CD4-positive, alpha-beta T cell treated with Interleukin-15 for 1 hour (primary cell): ENCODE measurements at regions not wholly inside any gene's neighbourhood (a gene's known extent, or its start where the extent isn't known, plus 50 kb on each side); places are given as distances from the start of the nearest gene placed in this dataset.

ENCODE experiments used
- DNase-seq: peaks from one replicate; pipeline ENCODE4 v3.0.0-alpha.2; 2020

DNA sequence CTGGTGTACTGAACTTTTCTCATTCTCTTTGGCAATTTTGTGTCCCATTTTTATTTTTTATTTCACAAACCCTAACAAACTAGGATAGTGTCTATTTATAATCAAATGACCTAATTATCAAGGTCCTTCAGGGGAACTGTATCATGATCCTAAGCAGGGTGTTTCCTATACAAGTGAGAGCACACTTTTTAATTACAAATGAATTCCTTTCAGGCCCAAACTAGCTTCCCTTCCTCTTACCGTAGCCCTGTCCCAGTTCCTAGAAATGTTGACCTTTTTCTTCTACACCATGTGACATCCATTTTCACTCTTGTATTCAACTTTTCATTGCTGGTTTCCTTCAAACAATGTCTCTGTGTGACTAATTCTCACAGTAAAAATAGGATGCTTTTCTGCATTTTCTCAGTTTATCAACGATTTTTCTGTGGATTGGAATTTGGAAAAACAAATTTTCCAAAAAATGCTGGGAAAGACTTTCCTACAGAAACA, 411.4 kb downstream of the CCDC91 start:
- no peak for DNase-seq

DNA sequence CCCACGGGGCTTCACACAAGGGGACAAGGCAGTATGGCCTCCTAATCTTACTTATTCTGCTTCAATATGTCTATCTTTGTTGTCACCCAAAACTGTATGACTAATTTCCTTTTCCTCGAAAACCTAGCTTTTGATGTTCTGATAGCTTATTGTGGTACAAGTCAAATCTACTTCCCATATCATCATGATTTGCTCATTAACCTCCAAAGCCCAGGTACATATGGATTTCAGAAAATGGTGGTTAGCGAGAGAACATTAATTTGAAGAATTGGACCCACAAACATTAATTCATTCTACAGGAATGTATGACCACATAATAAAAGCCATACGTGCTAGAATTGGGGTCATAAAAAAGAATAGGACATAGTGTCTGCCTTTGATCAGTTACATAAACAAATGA, 412.5 kb downstream of the CCDC91 start:
- no peak for DNase-seq

DNA sequence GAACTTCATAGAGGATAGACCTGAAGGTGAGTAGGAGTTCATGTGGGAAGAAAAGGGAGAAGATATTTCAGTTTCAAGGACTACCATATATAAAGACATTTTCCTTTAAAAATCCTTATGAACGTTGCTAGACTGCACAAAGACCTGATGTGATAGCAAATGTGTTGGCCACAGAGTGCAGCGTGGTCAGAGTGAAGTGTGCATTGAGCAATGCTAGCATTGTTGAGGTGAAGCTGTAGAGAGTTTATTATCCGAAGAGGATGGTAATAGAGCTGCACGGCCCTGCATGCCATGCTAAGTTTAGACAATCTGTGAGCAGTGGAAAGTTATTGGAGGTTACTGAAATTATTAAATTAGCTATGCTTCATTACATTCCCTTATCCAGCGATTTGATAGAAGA, 413.0 kb downstream of the CCDC91 start:
- DNase-seq = no peak

DNA sequence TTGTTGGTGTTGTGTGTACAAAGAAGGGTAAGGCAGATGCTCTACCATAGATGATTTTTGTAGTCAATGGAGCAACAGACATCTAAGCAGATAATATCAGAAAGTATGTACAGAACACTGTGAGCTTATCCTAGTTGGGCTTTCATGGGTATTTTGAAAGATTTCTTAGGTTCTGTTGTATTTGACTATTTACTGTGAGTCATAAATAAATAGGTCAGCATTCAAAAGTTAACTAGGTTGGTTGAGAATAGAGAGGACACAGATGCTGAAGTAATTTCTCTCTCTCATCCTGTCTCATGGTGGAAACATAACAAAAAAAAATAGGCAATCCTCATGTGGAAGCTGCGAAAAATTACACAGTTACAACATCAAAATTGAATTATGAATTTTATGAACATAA, 413.5 kb downstream of the CCDC91 start:
- DNase-seq = no peak

DNA sequence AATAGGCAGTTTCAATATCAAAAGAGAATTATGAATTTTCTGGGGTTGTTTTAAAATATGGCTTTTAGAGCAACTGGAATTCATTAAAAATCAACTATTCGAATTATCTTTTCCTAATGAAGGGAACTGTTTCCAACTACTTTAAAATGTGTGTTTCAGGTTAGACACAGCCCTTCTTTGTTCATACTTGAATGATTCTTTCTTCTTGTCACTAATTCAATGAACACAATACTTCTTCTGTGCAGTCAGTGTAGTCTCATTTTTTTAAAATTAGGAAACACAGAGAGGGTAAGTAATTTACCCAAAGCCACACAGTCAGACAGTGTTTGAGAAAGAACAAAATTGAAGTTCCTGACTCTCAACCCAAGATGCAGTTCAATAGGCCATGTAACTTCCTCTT, 414.0 kb downstream of the CCDC91 start:
- DNase-seq = no peak

DNA sequence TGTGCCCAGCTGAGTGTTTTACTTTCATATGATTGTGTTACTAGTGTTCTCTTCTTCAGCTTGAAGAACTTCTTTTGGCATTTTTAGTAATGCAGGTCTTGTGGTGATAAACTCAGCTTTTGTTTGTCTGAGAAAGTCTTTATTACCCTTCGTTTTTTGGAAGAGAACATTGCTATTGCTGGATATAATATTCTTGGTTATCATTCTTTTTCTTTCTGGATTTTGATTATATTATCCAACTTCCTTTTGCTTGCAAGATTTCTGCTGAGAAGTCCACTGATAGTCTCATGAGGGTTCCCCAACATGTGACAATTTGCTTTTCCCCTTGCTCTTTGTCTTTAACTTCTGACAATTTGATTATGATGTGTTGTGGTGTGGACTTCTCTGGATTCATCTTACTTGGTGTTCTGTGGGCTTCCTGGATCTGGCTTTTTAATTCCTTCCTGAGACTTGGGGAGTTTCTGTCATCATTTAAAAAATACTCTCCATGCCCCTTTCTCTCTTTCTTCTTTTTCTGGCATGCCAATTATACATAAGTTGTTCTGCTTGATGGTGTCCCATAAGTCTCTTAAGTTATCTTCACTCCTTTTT, 416.8 kb downstream of the CCDC91 start:
- no peak for DNase-seq

DNA sequence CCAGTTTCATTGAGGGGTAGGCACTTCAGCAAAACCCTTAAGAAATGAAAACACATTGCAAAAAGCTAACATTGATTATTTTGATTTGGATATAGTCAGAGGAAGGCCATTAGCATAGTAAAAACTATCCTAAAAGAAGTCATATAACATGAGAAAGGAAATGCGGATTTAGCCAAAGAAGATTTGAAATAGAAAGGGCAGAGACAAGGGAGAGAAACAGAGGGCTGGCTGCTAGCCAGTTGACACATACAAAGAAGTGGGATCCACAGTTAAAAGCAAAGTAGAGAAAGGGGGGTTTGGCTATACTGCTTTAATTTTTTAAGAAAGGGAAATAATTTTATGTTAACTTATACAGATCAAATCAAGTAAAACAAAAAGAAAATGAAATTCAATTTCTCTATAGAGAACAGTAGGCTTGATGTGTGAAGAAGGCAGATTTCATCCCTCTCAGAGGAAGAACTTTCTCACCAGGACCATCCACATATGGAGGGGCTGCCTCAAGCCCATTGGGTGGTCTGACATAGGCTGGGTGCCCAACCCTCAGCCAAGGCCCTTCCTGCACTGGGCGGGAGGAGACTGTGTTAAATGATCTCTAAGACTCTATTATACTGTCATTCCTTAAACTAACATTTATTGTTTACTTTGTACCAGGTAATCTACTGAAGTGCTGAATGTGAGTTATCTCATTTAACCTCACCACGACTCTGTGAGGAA, 420.3 kb downstream of the CCDC91 start:
- no peak for DNase-seq

DNA sequence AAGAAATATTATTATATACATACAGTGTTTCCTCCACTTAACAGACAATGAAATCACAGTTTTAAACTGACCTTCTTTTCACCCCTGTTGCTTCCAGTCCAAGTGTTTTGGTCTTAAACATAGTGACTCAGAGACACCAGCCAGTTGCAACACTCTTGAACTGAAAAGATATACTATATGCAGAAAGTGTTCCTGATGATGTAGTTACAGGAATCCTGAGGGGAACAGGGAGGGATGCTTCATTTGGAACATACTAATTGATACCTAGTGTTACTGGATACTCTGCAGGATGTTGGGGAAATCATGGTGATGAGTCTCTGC, 420.8 kb downstream of the CCDC91 start:
- DNase-seq = no peak

DNA sequence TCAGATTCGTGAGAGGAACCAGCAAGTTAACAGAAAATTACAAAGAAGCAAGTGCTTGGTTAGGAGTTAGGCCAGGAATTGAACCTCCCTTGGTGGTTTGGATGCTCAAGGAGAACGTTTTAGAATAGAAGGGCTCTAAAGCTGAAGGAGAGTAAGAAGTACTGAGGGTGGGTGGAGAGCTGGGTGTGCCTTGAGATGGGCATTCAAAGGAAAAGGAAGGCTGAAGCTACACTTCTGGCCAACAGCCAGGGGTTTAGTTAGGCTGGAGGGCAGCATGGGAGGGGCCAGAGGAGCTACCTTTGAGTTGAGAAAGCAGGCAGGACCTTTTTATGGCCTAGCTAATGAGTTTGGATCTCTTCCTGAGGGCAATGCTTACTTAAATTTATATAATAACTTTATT, 421.2 kb downstream of the CCDC91 start:
- DNase-seq = no peak

DNA sequence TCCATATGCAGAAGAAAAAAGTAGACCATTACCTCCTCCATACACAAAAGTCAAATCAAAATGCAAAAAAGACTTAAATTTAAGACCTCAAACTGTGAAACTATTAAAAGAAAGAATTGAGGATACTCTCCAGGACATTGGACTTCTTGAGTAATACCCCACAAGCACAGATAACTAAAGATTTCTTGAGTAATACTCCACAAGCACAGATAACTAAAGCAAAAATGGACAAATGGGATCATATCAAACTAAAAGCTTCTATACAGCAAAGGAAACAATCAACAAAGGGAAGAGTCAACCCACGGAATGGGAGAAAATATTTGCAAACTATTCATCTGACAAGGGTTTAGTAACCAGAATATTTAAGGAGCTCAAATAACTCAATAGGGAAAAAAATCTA, 427.9 kb downstream of the CCDC91 start:
- DNase-seq = no peak

DNA sequence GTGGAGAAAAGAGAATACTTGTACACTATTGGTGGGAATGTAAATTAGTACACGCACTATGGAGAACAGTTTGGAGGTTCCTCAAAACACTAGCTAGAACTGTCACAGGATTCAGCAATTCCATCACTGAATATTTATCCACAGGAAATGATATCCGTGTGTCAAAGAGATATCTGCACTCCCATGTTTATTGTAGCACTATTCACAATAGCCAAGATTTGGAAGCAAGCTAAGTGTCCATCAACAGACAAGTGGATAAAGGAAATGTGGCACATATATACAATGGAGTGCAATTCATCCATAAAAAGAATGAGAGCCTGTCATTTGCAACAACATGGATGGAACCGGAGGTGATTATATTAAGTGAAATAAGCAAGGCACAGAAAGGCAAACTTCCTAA, 428.5 kb downstream of the CCDC91 start:
- DNase-seq = no peak

DNA sequence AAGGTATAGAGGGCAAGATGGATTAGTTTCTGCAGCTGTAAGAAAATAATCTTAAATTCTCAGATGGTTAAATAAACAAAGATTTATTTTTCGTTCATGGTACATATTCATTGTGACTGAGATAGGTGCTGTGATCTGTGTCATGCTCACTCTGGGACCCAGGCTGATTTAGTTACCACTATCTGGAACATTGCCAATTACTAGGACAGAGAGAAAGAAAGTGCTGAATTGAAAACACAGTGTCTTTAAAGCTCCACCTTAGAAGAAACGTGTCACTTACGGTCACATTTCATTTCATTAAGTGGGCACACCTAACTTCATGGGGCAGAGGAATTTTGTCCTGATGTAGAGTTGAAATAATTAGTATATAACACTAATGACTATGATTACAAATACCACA, 430.0 kb downstream of the CCDC91 start:
- DNase-seq = no peak

DNA sequence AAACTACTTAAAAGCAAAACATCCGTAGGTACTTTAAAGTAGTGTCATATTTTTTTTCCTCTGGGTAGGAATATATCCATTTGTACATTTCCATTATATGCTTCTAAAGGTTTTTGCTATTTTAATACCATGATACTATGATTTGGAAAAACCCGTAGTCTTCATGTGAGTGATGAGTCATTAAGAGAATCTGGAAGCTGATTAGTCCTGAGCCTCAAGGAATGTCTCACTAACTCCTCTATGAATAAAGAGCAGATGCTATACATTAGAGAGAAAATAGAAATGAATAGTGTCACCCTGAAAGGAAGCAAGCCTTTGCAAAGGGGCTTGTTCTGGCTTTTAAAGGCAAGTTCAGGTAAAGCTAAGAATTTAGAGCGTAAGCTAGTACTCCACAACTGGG, 432.1 kb downstream of the CCDC91 start:
- DNase-seq = no peak

DNA sequence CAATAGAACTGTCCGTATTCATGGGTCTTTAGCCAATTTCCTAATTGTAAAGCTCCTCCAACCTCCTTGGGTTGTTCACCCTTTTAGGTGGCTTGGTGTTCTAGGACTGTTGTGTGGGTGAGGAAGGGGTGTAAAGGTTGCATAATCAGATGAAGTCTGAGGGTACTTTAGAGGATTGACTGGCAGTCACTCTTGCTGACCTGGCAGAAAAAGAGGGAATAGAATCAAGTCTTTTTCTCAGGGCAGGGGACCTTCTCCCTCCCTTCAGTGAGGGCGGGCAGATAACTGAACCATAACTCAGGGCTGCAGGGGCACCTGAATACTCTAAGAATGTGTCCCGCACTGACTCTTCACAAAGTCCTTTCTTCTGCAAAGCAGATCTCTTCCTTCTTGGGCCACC, 436.2 kb downstream of the CCDC91 start:
- DNase-seq = no peak

DNA sequence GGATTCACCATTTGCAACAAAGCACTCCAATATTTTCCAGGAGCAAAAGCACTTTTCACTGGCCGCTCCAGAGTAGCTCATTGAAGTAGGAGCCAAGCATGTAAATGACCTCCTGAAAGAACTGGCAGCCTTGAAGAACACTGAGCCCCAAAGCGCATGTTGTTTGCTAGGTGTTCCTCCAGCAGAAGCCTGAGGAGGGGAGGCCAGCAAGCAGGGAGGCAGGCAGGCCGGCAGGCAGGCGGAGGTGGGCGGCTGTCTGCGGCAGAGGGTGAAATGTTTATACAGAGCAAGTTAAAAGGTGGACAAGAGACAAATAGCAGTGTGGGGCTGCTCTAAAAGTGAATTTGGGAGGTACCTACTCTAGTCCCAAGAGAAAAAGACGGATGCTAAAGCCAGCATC, 439.4 kb downstream of the CCDC91 start:
- DNase-seq = no peak

DNA sequence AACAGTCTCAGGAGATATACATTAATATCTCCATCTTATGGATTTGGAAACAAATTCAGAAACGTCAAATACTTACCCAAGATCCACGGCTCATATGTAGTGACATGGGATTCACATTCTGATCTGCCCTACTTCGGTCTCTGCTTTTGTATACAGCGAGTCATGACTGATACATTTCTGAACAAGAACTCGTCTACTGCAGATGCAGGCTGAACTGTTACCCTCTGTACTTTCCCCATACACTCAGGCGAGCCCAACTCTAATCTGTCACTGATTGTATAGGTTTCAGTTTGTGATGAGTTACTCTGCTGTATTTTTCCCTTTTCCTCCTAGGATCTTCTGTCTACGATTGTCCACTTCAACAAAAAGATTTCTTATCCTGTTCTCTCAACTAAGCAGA, 441.6 kb downstream of the CCDC91 start:
- DNase-seq = no peak

DNA sequence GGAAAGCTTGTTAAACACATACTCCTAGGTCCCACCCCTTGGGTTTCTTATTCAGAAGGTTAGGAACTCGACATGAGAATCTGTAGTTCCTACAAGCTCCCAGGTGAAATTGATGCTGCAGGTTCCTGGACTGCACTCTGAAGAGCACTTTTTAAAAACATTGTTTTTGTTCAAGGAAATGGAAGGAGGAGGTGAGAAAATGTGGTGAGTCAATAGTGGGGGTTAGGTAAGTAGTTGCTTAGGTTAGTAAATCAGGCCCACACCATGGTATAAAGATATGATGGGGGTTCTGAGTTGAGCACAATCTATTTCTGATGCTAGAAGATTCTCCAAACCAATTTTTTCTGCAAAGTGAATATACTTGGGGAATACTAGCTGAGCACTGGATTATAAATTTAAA, 450.3 kb downstream of the CCDC91 start:
- DNase-seq = no peak

DNA sequence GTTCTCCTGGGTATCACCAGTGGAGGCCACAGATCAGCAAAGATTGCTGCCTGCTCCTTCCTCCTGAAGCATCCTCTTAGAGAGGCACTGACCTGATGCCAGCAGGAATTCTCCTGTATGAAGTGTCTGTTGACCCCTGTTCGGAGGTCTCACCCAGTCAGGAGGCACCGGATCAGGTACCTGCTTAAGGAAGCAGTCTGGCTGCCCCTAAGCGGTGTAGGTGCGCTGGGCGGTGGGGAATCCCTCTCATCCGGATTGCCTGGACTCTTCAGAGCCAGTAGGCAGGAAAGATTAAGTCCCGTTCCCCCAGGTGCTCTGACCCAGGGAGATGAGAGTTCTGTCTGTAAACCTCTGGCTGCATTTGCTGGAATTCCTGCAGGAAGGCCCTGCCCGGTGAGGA, 455.2 kb downstream of the CCDC91 start:
- DNase-seq = no peak

DNA sequence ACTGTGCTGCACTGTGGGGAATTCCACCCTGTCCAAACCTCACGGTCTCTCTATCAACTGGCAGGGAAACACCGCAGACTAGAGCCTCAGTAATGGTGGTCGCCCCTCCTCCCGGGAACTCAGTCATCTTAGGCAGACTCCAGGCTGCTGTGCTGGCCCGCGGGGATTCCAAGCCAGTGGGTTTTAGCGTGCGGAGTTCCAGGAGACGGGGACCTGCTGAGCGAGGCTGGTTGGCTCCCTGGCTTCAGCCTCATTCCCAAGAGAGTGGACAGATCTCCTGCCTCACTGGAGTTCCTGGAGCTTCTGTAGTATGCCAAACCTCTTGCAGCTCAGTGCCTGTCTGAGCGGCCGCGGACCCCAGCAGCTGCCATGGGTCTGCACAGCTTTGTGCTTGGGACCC, 455.6 kb downstream of the CCDC91 start:
- DNase-seq = no peak

DNA sequence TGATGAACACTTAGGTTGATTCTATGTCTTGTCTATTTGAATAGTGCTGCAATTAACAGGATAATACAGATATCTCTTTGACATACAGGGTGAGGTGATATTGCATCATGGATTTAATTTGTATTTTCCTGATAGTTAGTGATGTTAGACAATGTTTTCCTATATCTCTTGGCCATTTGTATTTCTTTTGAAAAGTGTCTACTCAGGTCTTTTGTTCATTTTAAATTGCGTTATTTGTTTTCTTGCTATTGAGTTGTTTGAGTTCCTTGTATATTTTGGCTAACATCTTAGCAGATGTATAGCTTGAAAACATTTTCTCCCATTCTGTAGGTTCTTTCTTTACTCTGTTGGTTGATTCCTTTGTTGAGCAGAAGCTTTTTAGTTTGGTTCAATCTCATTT, 460.6 kb downstream of the CCDC91 start:
- DNase-seq = no peak

DNA sequence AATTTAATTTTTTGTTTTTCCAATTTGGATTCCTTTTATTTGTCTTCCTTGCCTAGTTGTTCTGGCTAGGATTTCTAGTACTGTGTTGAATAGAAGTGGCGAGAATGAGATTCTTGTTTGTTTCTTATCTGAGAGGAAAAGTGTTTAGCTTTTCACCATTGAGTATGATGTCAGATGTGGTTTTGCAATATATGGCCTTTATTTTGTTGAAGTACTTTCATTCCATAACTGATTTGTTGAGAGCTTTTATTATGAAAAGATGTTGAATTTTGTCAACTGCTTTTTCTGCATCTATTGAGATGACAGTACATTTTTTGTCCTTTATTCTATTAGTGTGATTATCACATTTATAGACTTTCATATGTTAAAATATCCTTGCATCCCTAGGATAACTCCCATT, 462.0 kb downstream of the CCDC91 start:
- no peak for DNase-seq

DNA sequence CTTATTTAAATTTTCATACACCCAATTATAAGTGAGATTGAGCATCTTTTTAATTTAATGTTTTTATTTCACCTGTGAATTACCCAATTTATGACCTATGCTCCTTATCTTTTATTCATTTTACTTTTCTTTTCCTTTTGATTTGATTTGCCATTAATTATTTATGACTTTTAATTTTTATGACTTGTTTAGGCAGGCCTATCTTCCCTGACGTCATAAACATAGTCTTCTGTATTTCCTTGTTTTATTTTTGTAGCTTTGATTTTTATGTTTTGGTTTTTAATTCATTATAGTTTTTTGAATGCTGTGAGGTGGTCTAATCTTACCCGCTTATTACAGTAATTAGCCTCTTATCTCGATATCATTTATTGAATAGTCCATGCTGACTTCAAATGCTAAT, 467.1 kb upstream of the FAR2 start:
- DNase-seq = no peak

DNA sequence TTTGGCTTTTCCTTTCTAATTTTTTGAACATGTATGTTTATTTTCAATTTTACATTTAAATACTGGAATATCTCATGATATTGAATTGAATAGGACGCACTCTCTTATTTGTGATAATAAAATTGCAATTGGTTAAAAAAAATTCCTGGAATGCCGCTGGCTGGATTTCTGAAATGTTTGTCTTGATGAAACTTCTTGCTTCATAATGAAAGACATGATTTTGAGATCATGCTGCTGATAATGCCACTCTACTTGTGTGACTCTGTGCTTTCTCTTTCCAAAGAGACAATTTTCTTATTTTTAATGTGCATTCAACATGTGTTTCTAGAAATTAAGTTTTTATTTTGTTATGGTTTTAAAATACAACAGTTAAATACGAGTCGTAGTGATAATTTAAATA, 465.7 kb upstream of the FAR2 start:
- no peak for DNase-seq

DNA sequence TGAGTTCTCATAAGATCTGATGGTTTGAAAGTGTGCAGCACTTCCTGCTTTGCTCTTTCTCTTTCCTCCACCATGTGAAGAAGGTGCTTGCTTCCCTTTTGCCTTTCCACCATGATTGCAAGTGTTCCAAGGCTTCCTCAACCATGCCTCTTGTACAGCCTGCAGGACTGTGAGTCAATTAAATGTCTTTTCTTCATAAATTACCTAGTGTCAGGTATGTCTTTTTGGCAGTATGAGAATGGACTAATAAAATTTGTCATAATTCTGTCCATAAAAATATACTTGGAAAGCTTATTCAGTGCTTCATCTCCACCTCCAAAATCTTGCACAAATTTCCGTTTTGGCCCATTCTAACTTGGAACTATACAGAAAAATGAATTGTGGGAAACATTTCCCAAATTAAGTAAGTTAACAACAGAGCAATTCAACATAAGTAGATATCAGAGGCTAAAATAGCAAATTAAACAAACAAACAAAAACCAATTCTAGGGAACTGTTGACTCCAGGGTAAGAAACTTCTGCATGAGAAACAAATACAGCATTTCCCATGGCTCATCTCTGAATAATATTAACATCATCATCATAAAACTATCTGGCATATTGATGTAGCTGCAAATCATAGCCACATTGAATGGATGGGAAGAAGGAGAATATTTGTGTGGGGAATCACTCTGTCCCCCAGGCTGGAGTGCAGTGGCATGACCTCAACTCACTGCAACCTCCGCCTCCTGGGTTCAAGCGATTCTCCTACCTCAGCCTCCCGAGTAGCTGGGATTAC, 459.5 kb upstream of the FAR2 start:
- no peak for DNase-seq
